ENCODE measurements at regions not wholly inside any gene's neighbourhood (a gene's known extent, or its start where the extent isn't known, plus 50 kb on each side); places are given as distances from the start of the nearest gene placed in this dataset.
"Not testable (repeated sequence)": the region's sequence is repeated elsewhere in the genome, so short reads cannot be mapped to it uniquely, and the experiment has no call there.

DNA sequence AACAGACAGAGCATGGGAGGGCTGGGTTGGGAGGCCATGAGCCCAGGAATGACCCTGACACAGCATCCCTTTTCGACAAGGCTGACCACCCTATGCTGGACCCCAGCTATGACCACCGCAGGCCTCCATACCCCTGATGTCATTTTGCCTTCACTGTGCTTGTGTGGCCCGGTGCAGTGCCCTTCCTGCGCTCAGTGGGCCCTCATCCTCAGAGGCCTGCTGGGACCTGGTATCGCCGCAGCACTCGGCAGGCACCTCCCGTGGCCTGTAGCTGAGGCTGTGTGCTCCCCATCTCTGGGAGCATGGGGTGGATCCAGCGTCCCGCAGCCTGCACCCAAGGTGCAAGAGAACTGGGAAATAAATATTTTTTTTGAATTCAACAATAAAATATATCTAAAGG is 73.1 kb upstream of the MEF2A start:
- Histone ChIP-seq H3K4me3 (ENCODE audit: low read depth, low read length, poor library complexity, severe bottlenecking) (no peak overlapping the region), H3K79me2 (ENCODE audit: insufficient read depth, low read length) (no peaks in the 10 kb centered on the region), H3K27ac (ENCODE audit: low read depth, low read length, poor library complexity, severe bottlenecking) (no peak overlapping the region), H3F3A (ENCODE audit: insufficient read depth, low read length) (no peaks in the 10 kb centered on the region), H3K4me1 (ENCODE audit: insufficient read depth, low read length, severe bottlenecking) (peaks cover 13% of the 10 kb centered on the region), H3K9me3 (ENCODE audit: low read length) (0 out of 2 replicates have a peak, but pooled peaks cover 2% of the 10 kb centered on the region), H2AFZ (ENCODE audit: low read length) (no peak overlapping the region), H3K36me3 (ENCODE audit: insufficient read depth, low read length) (peaks cover 6% of the 10 kb centered on the region; the same call in 1 of the 2 replicates), H3K27me3 (ENCODE audit: insufficient read depth, low read length) (peaks cover 9% of the 10 kb centered on the region; the same call in 1 of the 2 replicates), H4K20me1 (ENCODE audit: insufficient read depth, low read length) (no peaks in the 10 kb centered on the region), H3K4me2 (ENCODE audit: low read length) (no peak overlapping the region), H3K9me2 (ENCODE audit: low read depth, low read length) (no peaks in the 10 kb centered on the region), H3K9ac (ENCODE audit: low read length) (no peak overlapping the region)
- TF ChIP-seq, protein P1, sequence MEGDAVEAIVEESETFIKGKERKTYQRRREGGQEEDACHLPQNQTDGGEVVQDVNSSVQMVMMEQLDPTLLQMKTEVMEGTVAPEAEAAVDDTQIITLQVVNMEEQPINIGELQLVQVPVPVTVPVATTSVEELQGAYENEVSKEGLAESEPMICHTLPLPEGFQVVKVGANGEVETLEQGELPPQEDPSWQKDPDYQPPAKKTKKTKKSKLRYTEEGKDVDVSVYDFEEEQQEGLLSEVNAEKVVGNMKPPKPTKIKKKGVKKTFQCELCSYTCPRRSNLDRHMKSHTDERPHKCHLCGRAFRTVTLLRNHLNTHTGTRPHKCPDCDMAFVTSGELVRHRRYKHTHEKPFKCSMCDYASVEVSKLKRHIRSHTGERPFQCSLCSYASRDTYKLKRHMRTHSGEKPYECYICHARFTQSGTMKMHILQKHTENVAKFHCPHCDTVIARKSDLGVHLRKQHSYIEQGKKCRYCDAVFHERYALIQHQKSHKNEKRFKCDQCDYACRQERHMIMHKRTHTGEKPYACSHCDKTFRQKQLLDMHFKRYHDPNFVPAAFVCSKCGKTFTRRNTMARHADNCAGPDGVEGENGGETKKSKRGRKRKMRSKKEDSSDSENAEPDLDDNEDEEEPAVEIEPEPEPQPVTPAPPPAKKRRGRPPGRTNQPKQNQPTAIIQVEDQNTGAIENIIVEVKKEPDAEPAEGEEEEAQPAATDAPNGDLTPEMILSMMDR (IDR thresholded peaks at IDR 0.05; ENCODE audit: low read length) = no peak
- no peak for TF ChIP-seq EZH2 (IDR thresholded peaks at IDR 0.05; ENCODE audit: borderline replicate concordance, low read length)

DNA sequence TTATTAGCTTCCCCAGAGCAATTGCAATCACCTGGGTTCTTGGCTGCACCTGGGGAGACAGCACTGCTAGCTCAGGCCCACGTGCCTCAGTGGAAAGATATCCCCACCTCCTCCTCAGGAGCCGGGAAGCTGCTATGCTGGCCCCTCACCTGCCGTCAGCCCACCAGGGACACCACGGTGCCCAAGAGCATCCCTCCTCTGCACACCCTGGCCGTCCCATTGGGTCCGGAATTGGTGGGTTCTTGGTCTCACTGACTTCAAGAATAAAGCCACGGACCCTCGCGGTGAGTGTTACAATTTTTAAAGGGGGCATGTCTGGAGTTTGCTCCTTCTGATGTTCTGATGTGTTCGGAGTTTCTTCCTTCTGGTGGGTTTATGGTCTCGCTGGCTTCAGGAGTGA is 72.3 kb upstream of the MEF2A start:
- Histone ChIP-seq H3K36me3 (ENCODE audit: insufficient read depth, low read length) (peaks cover 6% of the 10 kb centered on the region; the same call in 1 of the 2 replicates), H3K27ac (ENCODE audit: low read depth, low read length, poor library complexity, severe bottlenecking) (no peak overlapping the region), H3K9me3 (ENCODE audit: low read length) (0 out of 2 replicates have a peak, but pooled peaks cover 3% of the 10 kb centered on the region), H3K9ac (ENCODE audit: low read length) (no peak overlapping the region), H4K20me1 (ENCODE audit: insufficient read depth, low read length) (no peaks in the 10 kb centered on the region), H3K27me3 (ENCODE audit: insufficient read depth, low read length) (peaks cover 9% of the 10 kb centered on the region; the same call in 1 of the 2 replicates), H3K4me1 (ENCODE audit: insufficient read depth, low read length, severe bottlenecking) (peaks cover 13% of the 10 kb centered on the region), H3K79me2 (ENCODE audit: insufficient read depth, low read length) (no peaks in the 10 kb centered on the region), H3K4me3 (ENCODE audit: low read depth, low read length, poor library complexity, severe bottlenecking) (no peak overlapping the region), H2AFZ (ENCODE audit: low read length) (no peak overlapping the region), H3K9me2 (ENCODE audit: low read depth, low read length) (no peaks in the 10 kb centered on the region), H3K4me2 (ENCODE audit: low read length) (no peak overlapping the region), H3F3A (ENCODE audit: insufficient read depth, low read length) (no peaks in the 10 kb centered on the region)
- TF ChIP-seq EZH2 (IDR thresholded peaks at IDR 0.05; ENCODE audit: borderline replicate concordance, low read length) = no peak
- TF ChIP-seq, protein P1 (IDR thresholded peaks at IDR 0.05; ENCODE audit: low read length) = no peak

DNA sequence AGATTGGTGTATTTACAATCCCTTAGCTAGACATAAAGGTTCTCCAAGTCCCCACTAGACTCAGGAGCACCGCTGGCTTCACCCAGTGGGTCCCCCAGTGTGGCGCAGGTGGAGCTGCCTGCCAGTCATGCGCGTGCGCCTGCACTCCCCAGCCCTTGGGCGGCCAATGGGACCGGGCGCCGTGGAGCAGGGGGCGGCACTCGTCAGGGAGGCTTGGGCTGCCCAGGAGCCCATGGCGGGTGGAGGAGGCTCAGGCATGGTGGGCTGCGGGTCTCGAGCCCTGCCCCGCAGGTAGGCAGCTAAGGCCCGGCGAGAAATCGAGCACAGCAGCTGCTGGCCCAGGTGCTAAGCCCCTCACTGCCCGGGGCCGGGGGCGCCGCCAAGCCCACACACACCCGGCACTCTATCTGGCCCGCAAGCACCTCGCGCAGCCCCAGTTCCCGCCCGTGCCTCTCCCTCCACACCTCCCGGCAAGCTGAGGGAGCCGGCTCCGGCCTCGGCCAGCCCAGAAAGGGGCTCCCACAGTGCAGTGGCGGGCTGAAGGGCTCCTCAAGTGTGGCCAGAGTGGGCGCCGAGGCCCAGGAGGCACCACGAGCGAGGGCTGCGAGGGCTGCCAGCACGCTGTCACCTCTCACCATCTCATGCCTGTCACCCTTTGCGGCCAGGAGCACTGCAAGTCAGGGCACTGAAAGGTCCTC is 71.1 kb upstream of the MEF2A start:
- H3K4me3 ChIP-seq (ENCODE audit: low read depth, low read length, poor library complexity, severe bottlenecking); H3K9me3 ChIP-seq (ENCODE audit: low read length); H3K79me2 ChIP-seq (ENCODE audit: insufficient read depth, low read length); H3K4me2 ChIP-seq (ENCODE audit: low read length); H3K27me3 ChIP-seq (ENCODE audit: insufficient read depth, low read length); H3K9ac ChIP-seq (ENCODE audit: low read length); H3K27ac ChIP-seq (ENCODE audit: low read depth, low read length, poor library complexity, severe bottlenecking); H4K20me1 ChIP-seq (ENCODE audit: insufficient read depth, low read length); H2AFZ ChIP-seq (ENCODE audit: low read length); H3K9me2 ChIP-seq (ENCODE audit: low read depth, low read length); H3F3A ChIP-seq (ENCODE audit: insufficient read depth, low read length); H3K36me3 ChIP-seq (ENCODE audit: insufficient read depth, low read length): not testable (repeated sequence)
- H3K4me1 ChIP-seq (ENCODE audit: insufficient read depth, low read length, severe bottlenecking) = peaks cover 13% of the 10 kb centered on the region
